GM12873 (cell line): ENCODE measurements at regions not wholly inside any gene's neighbourhood (a gene's known extent, or its start where the extent isn't known, plus 50 kb on each side); places are given as distances from the start of the nearest gene placed in this dataset.

Source experiments
- TF ChIP-seq, protein P1 (sequence below): IDR thresholded peaks from 2 replicates; pipeline ENCODE4 v1.5.1; 2012; ENCODE audit warnings: low read depth, mild to moderate bottlenecking, moderate library complexity, low read length, control low read depth; ENCODE audit not compliant: insufficient read depth; ENCODE audit errors: missing control alignments

DNA sequence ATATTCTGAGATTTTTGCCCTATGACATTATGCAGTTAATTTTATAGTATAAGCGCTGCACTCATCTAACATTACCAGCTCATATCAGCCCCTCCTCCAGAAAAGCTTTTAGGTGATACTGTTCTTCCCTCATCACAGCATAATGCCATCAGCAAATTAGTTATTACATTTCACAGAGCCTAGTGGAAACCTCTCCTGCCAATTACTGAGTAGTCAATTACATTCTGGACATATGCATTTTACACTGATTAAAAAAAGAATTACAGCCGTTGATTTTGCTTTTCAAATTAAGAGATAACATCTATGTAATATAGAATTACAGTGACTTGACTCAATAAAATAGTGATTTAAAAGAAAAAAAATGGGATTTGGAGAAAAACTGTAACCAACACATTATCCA lies 542.1 kb downstream of the UQCRFS1 start:
- TF ChIP-seq, protein P1, sequence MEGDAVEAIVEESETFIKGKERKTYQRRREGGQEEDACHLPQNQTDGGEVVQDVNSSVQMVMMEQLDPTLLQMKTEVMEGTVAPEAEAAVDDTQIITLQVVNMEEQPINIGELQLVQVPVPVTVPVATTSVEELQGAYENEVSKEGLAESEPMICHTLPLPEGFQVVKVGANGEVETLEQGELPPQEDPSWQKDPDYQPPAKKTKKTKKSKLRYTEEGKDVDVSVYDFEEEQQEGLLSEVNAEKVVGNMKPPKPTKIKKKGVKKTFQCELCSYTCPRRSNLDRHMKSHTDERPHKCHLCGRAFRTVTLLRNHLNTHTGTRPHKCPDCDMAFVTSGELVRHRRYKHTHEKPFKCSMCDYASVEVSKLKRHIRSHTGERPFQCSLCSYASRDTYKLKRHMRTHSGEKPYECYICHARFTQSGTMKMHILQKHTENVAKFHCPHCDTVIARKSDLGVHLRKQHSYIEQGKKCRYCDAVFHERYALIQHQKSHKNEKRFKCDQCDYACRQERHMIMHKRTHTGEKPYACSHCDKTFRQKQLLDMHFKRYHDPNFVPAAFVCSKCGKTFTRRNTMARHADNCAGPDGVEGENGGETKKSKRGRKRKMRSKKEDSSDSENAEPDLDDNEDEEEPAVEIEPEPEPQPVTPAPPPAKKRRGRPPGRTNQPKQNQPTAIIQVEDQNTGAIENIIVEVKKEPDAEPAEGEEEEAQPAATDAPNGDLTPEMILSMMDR, result no peak

DNA sequence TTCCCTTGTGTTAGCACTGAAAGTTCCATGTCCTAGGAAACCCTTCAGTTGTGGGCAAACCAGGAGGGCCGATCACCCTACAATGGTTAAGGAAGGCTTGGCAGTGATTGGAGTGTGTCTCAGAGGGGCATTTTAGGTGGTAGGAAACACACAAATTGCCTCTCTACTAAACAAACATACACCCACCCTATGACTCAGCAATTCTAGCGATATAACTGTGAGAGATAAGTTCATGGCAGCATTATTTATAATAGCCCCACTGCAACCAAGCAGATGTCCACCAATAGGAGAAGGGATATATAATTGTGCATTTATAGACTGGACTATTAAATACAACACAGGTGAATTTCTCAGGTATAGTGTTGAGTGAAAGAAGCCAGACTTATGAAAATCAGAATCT lies 543.1 kb downstream of the UQCRFS1 start:
- TF ChIP-seq, protein P1, result no peak

DNA sequence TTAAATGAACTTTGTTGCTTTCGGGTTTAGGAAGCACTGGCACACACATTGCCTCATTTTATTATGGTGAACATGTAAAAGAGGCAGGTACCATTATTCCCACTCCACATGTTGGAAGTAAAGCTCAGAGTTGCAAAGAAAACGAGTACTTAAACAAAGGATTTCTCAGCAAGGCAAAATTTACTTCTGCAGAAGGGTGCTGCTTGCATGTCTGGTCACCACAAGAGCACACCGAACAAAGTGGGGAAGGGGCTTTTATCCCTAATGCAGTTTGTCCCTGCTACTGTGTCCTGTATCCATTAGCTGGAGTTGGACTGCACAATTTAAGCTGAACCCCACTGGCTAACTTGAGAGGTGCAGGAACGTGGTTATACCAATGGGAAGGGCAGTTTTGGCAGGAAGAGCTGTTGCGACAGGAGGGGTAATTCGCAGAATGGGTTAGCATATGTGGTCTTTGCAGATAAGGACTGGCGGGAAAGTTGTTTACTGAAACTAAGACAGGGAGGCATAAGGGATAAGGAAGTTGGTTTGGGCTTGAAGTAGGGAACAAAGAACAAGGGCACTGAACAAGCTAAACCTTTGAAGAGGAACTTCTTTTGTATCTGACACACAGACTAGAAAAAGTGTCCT lies 545.5 kb downstream of the UQCRFS1 start:
- TF ChIP-seq, protein P1, result no peak

DNA sequence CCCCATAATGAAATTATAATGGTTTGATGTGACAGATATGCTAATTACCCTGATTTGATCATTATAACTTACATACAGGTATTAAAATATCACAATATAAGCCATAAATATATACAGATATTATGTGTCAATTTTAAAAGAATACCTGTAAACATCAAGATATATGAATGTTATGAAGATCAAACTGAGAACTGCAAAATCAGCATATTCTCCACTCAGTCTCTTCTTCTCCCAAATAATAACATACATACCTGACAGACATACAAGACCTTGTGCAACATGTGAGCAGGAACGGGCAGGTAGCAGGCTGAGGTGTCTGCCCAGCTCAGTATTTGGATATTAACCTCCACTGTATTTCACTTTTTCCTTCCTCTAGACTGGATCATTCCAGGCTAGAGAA lies 547.2 kb downstream of the UQCRFS1 start:
- TF ChIP-seq, protein P1, result no peak

DNA sequence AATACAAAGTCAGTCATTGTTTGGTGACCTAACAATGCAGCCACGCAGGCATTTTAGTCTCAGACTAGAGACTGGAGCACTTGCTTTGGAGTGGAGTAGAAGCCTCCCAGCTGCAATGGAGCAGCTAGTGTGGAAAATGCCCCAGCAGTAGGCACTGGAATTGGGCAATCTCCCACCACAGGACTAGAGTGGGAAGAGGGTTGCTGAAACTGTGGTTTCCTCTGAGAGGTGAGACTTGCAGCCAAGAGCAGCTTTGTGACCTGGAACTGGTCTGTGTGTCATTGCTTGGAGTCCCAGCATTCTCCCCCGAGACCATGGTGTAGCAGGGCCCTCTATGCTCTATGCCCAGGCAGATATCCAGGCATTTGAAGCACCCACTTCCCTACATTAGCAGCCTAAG lies 556.3 kb downstream of the UQCRFS1 start:
- TF ChIP-seq, protein P1, result no peak

DNA sequence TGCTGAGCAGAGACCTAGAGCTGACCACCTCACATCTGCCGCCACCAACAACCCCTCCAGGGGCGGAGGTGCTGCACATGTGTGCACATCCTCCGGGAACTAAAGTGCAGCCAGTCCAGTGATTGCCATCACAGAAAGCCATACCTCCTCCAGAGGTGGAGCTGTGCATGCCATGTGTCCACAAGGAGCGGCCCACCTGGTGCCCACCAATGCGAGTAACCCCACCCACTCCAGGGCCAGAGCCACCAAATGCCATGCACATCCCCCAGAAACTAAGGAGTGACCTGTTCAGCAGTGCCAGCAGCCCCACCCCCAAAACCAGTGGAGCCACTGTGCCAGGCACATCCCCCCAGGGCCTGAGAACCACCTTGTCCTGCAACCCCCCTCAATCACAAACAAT lies 557.9 kb downstream of the UQCRFS1 start:
- TF ChIP-seq, protein P1, result no peak

DNA sequence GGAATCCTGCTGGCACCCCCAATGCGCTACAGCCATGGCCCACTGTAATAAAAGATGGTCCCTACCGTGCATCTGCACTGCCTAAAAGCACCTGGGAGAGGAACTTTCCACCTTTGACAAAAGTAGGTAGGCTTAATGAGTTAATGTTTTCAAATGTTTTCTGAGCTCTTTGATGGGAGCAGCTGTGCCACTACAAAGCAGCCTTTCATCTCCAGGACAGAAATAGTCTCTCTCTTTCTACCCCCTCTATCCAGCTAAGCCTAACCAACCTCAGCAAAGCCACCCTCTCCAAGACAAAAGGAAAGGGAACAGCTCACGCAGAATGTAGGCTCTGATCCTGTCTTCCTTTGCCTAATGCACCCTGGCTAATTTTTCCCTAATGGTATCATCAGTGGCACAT lies 560.2 kb downstream of the UQCRFS1 start:
- TF ChIP-seq, protein P1, result no peak
